Mucosa of descending colon (tissue), 3 donors: ENCODE measurements at regions not wholly inside any gene's neighbourhood (a gene's known extent, or its start where the extent isn't known, plus 50 kb on each side); places are given as distances from the start of the nearest gene placed in this dataset.

Experiments used
- ATAC-seq: fragments of 200-7000 bp; cut with Tn5 transposase; one replicate; pipeline ENCODE4 v1.9.1; 2020; ENCODE audit warnings: mild to moderate bottlenecking, moderate library complexity
- DNase-seq, 3 donors: peaks; one replicate each; pipeline ENCODE4 v3.0.0-alpha.2; 2020
- H3K36me3 ChIP-seq: fragments of 200-600 bp; one replicate; pipeline ENCODE4 v1.8.0; 2021; ENCODE audit warnings: low read depth, mild to moderate bottlenecking
- H3K4me1 ChIP-seq: fragments of 200-600 bp; one replicate; pipeline ENCODE4 v1.8.0; 2021; ENCODE audit warnings: low read depth, mild to moderate bottlenecking
- H3K4me3 ChIP-seq: fragments of 200-600 bp; one replicate; pipeline ENCODE4 v1.8.0; 2021; ENCODE audit warnings: mild to moderate bottlenecking
- H3K9me3 ChIP-seq: fragments of 200-600 bp; one replicate; pipeline ENCODE4 v1.8.0; 2021; ENCODE audit warnings: mild to moderate bottlenecking
- intact Hi-C, 2 donors: fragments of 100-400 bp; cut with DNase I in 1 of 2; cut with micrococcal nuclease in 1 of 2; formaldehyde crosslinking; loops; one replicate each; pipeline versions ENCODE4 v1.11.0 to v1.11.1; 2022; cut with DNase I, micrococcal nuclease
- TF ChIP-seq, protein P1 (sequence below): fragments of 200-600 bp; IDR thresholded peaks from one replicate; pipeline ENCODE4 v1.8.0; 2022; ENCODE audit warnings: antibody characterized with exemption, mild to moderate bottlenecking
- donor health status: DM: no; HTN: no; CAD: no; lungs with moderate emphysema.
- donor health status: DM: no; HTN: no; CAD: no.
- donor health status: DM: no; HTN: yes; CAD: no.

DNA sequence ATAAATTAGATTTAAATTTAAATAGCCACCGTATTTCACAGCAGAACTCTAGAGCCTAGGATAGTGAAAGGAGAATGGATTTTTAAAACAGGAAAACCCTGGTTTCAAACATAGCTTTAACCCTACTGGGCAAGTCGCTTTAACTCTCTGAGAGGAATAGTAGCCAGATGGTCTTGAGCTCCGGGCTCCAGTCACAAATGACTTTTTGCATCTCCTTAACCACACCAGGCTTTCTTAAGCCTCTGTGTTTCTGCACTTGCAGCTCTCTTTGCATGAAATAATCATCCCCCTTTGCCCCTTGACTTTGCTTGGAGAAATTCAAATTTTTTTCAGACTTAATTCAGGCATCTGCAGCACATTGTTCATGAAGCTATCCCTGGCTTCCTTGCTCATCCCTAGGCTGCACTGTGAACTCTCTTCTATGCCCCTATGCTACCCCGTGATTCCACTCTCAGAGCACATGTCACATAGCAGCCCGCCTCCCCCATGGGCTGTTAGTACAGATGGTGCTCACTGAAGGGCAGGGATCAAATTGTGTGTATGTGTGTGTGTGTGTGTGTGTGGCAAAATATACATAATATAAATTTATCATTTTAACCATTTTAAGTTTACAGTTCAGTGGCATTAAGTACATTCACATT, 68.8 kb upstream of the DAB1 start:
- no peak for ATAC-seq
- TF ChIP-seq, protein P1, sequence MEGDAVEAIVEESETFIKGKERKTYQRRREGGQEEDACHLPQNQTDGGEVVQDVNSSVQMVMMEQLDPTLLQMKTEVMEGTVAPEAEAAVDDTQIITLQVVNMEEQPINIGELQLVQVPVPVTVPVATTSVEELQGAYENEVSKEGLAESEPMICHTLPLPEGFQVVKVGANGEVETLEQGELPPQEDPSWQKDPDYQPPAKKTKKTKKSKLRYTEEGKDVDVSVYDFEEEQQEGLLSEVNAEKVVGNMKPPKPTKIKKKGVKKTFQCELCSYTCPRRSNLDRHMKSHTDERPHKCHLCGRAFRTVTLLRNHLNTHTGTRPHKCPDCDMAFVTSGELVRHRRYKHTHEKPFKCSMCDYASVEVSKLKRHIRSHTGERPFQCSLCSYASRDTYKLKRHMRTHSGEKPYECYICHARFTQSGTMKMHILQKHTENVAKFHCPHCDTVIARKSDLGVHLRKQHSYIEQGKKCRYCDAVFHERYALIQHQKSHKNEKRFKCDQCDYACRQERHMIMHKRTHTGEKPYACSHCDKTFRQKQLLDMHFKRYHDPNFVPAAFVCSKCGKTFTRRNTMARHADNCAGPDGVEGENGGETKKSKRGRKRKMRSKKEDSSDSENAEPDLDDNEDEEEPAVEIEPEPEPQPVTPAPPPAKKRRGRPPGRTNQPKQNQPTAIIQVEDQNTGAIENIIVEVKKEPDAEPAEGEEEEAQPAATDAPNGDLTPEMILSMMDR = no peak
- Histone ChIP-seq H3K36me3 (no peaks in the 10 kb centered on the region), H3K4me1 (no peaks in the 10 kb centered on the region), H3K9me3 (no peaks in the 10 kb centered on the region), H3K4me3 (no peak overlapping the region)
- intact Hi-C loops = no loop called here
- DNase-seq = no peak

DNA sequence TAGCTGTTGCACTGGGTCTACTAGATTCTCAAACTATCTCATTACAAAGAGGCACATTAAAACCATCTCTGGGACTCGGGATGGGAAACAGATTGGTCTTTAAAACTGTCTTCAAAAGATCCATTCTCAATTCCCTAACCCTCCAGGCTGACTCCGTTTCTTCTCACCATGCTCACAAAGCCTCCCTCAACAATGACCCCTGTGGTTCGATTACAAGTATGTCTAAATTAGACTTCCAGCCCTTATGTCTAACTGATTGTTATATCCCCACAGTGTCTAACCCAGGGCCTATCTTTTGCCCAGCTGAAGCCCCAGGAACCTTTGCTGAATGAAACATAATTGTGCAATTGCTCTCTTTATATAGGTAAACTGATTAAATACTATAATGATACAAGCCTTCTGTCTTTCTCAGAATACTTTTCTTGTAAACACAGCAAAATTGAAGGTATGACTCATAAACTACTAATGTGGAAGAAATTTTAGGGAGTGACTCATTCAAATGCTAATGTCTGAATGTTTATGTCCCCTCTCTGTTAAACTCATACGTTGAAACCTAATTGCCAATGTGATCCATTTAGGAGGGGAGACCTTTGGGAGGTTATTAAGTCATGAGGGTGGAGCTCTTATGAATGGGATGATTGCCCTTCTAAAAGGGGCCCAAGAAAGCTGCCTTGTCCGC, 65.6 kb upstream of the DAB1 start:
- Histone ChIP-seq H3K4me3 (no peak overlapping the region), H3K4me1 (no peaks in the 10 kb centered on the region), H3K36me3 (no peaks in the 10 kb centered on the region), H3K9me3 (no peaks in the 10 kb centered on the region)
- DNase-seq = no peak
- TF ChIP-seq, protein P1 = no peak
- intact Hi-C loops = no loop called here
- ATAC-seq = no peak

DNA sequence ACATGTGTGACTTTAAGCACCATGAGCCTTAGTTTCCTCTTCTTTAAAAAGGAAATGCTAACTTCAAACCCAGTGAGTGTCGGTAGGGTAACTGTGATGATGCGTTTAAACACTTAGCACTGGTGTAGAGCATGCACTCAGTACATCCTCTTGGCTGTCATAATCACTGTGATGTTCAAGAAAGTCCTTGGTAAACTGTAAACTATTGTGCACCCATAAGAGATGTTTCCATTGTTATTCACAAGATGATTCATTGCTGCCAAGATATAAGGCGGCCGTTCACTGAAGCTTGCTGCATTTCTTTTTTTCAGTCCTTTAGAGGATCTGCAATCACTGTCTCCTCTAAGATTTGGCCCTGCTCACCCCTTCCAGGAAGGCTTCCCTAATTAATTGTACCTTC, 61.8 kb upstream of the DAB1 start:
- no peaks in the 10 kb centered on the region for H3K36me3 ChIP-seq
- H3K9me3 ChIP-seq = no peaks in the 10 kb centered on the region
- ATAC-seq (no peak), DNase-seq (no peak)
- no peaks in the 10 kb centered on the region for H3K4me1 ChIP-seq
- TF ChIP-seq, protein P1 = no peak
- H3K4me3 ChIP-seq = no peak overlapping the region
- intact Hi-C loops = no loop called here

DNA sequence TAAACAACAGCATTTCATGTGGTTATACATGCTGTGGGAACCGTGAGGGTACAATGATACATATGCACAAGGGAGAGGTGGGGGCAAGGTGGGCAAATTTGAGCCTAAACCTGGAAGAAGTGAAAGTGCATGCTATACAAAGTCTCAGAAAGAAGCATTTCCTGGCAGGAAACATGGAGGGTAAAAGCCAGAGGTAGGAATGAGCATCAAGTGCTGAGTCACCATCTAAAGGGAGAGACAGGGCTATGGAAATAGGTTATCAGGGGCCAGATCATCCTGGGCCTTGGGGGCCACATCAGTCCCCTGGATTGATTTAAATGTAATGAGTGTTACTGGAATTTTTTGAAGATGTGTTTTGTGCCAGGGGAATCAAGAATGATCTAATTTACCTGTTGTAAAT, 60.1 kb upstream of the DAB1 start:
- no peaks in the 10 kb centered on the region for H3K36me3 ChIP-seq
- no peak overlapping the region for H3K4me3 ChIP-seq
- TF ChIP-seq, protein P1 = no peak
- ATAC-seq = no peak
- intact Hi-C loops = no loop called here
- no peaks in the 10 kb centered on the region for H3K9me3 ChIP-seq
- no peaks in the 10 kb centered on the region for H3K4me1 ChIP-seq
- DNase-seq = no peak

DNA sequence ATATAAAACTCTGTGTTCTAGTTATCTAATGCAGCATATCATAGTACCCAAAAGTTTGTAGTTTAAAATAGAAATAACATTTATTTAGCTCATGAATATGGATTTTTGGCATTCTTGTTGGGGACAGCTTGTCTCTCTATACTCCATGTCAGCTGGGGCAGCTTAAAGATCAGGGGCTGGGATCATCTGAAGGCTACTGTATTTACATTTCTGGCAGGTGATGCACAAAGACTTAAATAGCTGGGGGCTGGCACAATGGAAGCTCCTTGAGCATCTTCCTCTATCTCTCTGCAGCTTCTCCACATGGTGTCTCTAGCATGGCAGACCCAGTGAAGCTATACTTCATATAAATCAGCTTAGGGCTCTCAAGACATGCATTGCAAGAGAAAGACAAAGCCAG, 55.6 kb upstream of the DAB1 start:
- intact Hi-C loops = no loop called here

More for the DNA sequence above, 55.6 kb upstream of the DAB1 start:
- TF ChIP-seq, protein P1 = no peak
- DNase-seq (no peak), ATAC-seq (no peak)
- H3K36me3 ChIP-seq = no peaks in the 10 kb centered on the region
- no peaks in the 10 kb centered on the region for H3K4me1 ChIP-seq
- no peaks in the 10 kb centered on the region for H3K9me3 ChIP-seq
- no peak overlapping the region for H3K4me3 ChIP-seq
